ENCODE measurements at regions not wholly inside any gene's neighbourhood (a gene's known extent, or its start where the extent isn't known, plus 50 kb on each side); places are given as distances from the start of the nearest gene placed in this dataset.
"Not testable (repeated sequence)": the region's sequence is repeated elsewhere in the genome, so short reads cannot be mapped to it uniquely, and the experiment has no call there.

GRCh38 chr4:146072376-146072775, 103.1 kb upstream of the LSM6 start:
- DNase-seq = no peak

- no peak for DNase-seq
These were observed 104.1 kb upstream of the LSM6 start for GRCh38 chr4:146071390-146071789.

GRCh38 chr4:146063143-146063542, 112.4 kb upstream of the LSM6 start:
- no peak for DNase-seq

GRCh38 chr4:146062340-146062739, 113.2 kb upstream of the LSM6 start:
- DNase-seq = no peak

- no peak for DNase-seq
These were observed 113.7 kb upstream of the LSM6 start for GRCh38 chr4:146061610-146062334.

- no peak for DNase-seq
These were observed 115.7 kb upstream of the LSM6 start for GRCh38 chr4:146059865-146060264.

- no peak for DNase-seq
These were observed 116.4 kb upstream of the LSM6 start for GRCh38 chr4:146059151-146059550.

- no peak for DNase-seq
These were observed 117.0 kb upstream of the LSM6 start for GRCh38 chr4:146058531-146058930.

- no peak for DNase-seq
These were observed 116.1 kb upstream of the ZNF827 start for GRCh38 chr4:146054676-146055075.

- DNase-seq = no peak
These were observed 115.3 kb upstream of the ZNF827 start for GRCh38 chr4:146053891-146054290.

- DNase-seq = no peak
These were observed 113.2 kb upstream of the ZNF827 start for GRCh38 chr4:146051728-146052391.

GRCh38 chr4:146051223-146051622, 112.6 kb upstream of the ZNF827 start:
- no peak for DNase-seq

GRCh38 chr4:146049802-146050201, 111.2 kb upstream of the ZNF827 start:
- no peak for DNase-seq

GRCh38 chr4:146047768-146048167, 109.1 kb upstream of the ZNF827 start:
- DNase-seq = not testable (repeated sequence)

- no peak for DNase-seq
These were observed 102.7 kb upstream of the ZNF827 start for GRCh38 chr4:146041139-146042004.

GRCh38 chr4:146040623-146041022, 102.0 kb upstream of the ZNF827 start:
- DNase-seq = no peak

GRCh38 chr4:146033149-146033548, 94.5 kb upstream of the ZNF827 start:
- DNase-seq = no peak

GRCh38 chr4:146032234-146032860, 93.7 kb upstream of the ZNF827 start:
- no peak for DNase-seq

GRCh38 chr4:146029939-146030710, 91.5 kb upstream of the ZNF827 start:
- DNase-seq = no peak

- no peak for DNase-seq
These were observed 90.5 kb upstream of the ZNF827 start for GRCh38 chr4:146029147-146029546.

- DNase-seq = no peak
These were observed 89.1 kb upstream of the ZNF827 start for GRCh38 chr4:146027761-146028160.

GRCh38 chr4:146023334-146023967, 84.8 kb upstream of the ZNF827 start:
- no peak for DNase-seq
